ENCODE measurements at regions not wholly inside any gene's neighbourhood (a gene's known extent, or its start where the extent isn't known, plus 50 kb on each side); places are given as distances from the start of the nearest gene placed in this dataset.

- no peaks in the 10 kb centered on the region for H3K27me3 ChIP-seq (ENCODE audit: control insufficient read depth, insufficient read depth, low read length)
- TF ChIP-seq CTCF (IDR thresholded peaks at IDR 0.05; ENCODE audit: low read depth, low read length), result no peak
- ChIA-PET CTCF (no interaction called here), POLR2A (no interaction called here)
- DNase-seq (ENCODE audit: low read depth, low spot score), result no peak
- H3K27ac ChIP-seq (ENCODE audit: low read depth, low read length), result no peak overlapping the region
- no peak overlapping the region for H3K4me3 ChIP-seq (ENCODE audit: low read depth, low read length)
- no peaks in the 10 kb centered on the region for H3K9me3 ChIP-seq (ENCODE audit: control insufficient read depth, insufficient read depth, low read length)
Measured at GRCh38 chr19:31705656-31706055, 356.4 kb upstream of the TSHZ3 start.

GRCh38 chr19:31706131-31706530, 356.9 kb upstream of the TSHZ3 start:
- no peak overlapping the region for H3K27ac ChIP-seq (ENCODE audit: low read depth, low read length)
- ChIA-PET CTCF (no interaction called here), POLR2A (no interaction called here)
- no peak for TF ChIP-seq CTCF (IDR thresholded peaks at IDR 0.05; ENCODE audit: low read depth, low read length)
- H3K4me3 ChIP-seq (ENCODE audit: low read depth, low read length), result no peak overlapping the region
- no peak for DNase-seq (ENCODE audit: low read depth, low spot score)
- no peaks in the 10 kb centered on the region for H3K27me3 ChIP-seq (ENCODE audit: control insufficient read depth, insufficient read depth, low read length)
- no peaks in the 10 kb centered on the region for H3K9me3 ChIP-seq (ENCODE audit: control insufficient read depth, insufficient read depth, low read length)

- CTCF ChIA-PET, result no interaction called here
- Histone ChIP-seq H3K27me3 (ENCODE audit: control insufficient read depth, insufficient read depth, low read length) (no peaks in the 10 kb centered on the region), H3K27ac (ENCODE audit: low read depth, low read length) (no peak overlapping the region), H3K4me3 (ENCODE audit: low read depth, low read length) (no peak overlapping the region), H3K9me3 (ENCODE audit: control insufficient read depth, insufficient read depth, low read length) (no peaks in the 10 kb centered on the region)
- no peak for TF ChIP-seq CTCF (IDR thresholded peaks at IDR 0.05; ENCODE audit: low read depth, low read length)
- no peak for DNase-seq (ENCODE audit: low read depth, low spot score)
- POLR2A ChIA-PET, result interaction anchor here (0.6 kb wide), 1 partner anchor 787 kb away, joined by 9 read pairs; no protein-coding TSS in a partner anchor
Measured at GRCh38 chr19:31706691-31707620, 357.7 kb upstream of the TSHZ3 start.

GRCh38 chr19:31708520-31708919, 359.3 kb upstream of the TSHZ3 start:
- ChIA-PET POLR2A (no interaction called here), CTCF (interaction anchor here (0.5 kb wide), 1 partner anchor 370 kb away, joined by 3 read pairs; no protein-coding TSS in a partner anchor)
- Histone ChIP-seq H3K27me3 (ENCODE audit: control insufficient read depth, insufficient read depth, low read length) (no peaks in the 10 kb centered on the region), H3K4me3 (ENCODE audit: low read depth, low read length) (no peak overlapping the region), H3K9me3 (ENCODE audit: control insufficient read depth, insufficient read depth, low read length) (no peaks in the 10 kb centered on the region), H3K27ac (ENCODE audit: low read depth, low read length) (no peak overlapping the region)
- DNase-seq (ENCODE audit: low read depth, low spot score), result no peak
- TF ChIP-seq CTCF (IDR thresholded peaks at IDR 0.05; ENCODE audit: low read depth, low read length), result no peak

GRCh38 chr19:31709476-31709875, 360.2 kb upstream of the TSHZ3 start:
- TF ChIP-seq CTCF (IDR thresholded peaks at IDR 0.05; ENCODE audit: low read depth, low read length), result no peak
- no peak for DNase-seq (ENCODE audit: low read depth, low spot score)
- no peaks in the 10 kb centered on the region for H3K27me3 ChIP-seq (ENCODE audit: control insufficient read depth, insufficient read depth, low read length)
- H3K4me3 ChIP-seq (ENCODE audit: low read depth, low read length), result no peak overlapping the region
- ChIA-PET CTCF (no interaction called here), POLR2A (no interaction called here)
- H3K9me3 ChIP-seq (ENCODE audit: control insufficient read depth, insufficient read depth, low read length), result no peaks in the 10 kb centered on the region
- no peak overlapping the region for H3K27ac ChIP-seq (ENCODE audit: low read depth, low read length)

Measured in AG04450 (cell line).